ENCODE measurements at regions not wholly inside any gene's neighbourhood (a gene's known extent, or its start where the extent isn't known, plus 50 kb on each side); places are given as distances from the start of the nearest gene placed in this dataset.

DNA sequence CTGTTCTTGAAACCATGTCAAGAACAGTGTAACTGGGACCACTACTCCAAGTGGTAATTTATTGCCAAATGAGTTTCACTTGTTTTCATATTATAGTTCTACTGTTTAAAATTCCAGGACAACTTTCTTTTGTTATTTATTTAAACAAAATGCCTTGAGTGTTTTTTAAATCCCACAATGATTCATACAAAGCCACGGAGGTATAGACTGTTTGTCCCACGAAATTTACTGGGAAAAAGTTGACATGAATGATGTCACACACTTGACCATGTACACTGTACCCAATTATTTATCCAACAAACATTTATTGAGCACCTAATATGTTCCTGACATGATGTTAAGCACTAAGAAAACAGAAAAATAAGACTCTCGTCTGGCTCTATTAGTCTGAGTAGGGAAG lies 243.9 kb upstream of the SIX2 start:
- DNase-seq (ENCODE audit: extremely low spot score, unreplicated experiment) = no peak
- Mint-ChIP-seq H3K4me3 (ENCODE audit: unreplicated experiment) (no peak overlapping the region), H3K36me3 (ENCODE audit: unreplicated experiment) (no peaks in the 10 kb centered on the region), H3K4me1 (ENCODE audit: unreplicated experiment) (peaks cover 65% of the 10 kb centered on the region), H3K9me3 (ENCODE audit: unreplicated experiment) (peaks cover 5% of the 10 kb centered on the region), H3K27me3 (ENCODE audit: unreplicated experiment) (no peaks in the 10 kb centered on the region), H3K27ac (ENCODE audit: unreplicated experiment) (peak overlapping the region; percentile 82)
- TF ChIP-seq, protein P1, sequence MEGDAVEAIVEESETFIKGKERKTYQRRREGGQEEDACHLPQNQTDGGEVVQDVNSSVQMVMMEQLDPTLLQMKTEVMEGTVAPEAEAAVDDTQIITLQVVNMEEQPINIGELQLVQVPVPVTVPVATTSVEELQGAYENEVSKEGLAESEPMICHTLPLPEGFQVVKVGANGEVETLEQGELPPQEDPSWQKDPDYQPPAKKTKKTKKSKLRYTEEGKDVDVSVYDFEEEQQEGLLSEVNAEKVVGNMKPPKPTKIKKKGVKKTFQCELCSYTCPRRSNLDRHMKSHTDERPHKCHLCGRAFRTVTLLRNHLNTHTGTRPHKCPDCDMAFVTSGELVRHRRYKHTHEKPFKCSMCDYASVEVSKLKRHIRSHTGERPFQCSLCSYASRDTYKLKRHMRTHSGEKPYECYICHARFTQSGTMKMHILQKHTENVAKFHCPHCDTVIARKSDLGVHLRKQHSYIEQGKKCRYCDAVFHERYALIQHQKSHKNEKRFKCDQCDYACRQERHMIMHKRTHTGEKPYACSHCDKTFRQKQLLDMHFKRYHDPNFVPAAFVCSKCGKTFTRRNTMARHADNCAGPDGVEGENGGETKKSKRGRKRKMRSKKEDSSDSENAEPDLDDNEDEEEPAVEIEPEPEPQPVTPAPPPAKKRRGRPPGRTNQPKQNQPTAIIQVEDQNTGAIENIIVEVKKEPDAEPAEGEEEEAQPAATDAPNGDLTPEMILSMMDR (IDR thresholded peaks at IDR 0.05) = no peak

DNA sequence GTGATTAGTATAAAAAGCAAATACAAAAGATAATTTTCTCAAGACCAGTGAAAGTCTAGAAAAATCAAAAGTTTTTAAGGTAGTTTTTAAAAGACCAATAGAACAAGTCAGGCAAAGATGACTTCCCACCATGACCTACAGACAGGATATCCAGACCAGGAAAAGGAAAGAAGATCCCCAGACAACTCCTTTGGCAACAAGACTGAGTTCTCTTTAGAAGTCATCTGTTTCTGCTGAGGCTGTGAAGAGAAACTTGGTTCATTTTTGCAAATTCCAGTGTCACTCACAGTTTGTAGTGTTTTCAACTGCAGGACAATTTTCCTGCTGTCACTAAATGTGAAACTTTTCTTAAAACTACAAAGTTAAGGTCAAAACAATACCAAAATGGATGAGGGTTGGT lies 240.9 kb upstream of the SIX2 start:
- Mint-ChIP-seq H3K4me3 (ENCODE audit: unreplicated experiment) (no peak overlapping the region), H3K27me3 (ENCODE audit: unreplicated experiment) (no peaks in the 10 kb centered on the region), H3K36me3 (ENCODE audit: unreplicated experiment) (no peaks in the 10 kb centered on the region), H3K9me3 (ENCODE audit: unreplicated experiment) (peaks cover 5% of the 10 kb centered on the region), H3K4me1 (ENCODE audit: unreplicated experiment) (peaks cover 35% of the 10 kb centered on the region), H3K27ac (ENCODE audit: unreplicated experiment) (peak overlapping the region; percentile 3)
- TF ChIP-seq, protein P1 (IDR thresholded peaks at IDR 0.05) = no peak
- no peak for DNase-seq (ENCODE audit: extremely low spot score, unreplicated experiment)

DNA sequence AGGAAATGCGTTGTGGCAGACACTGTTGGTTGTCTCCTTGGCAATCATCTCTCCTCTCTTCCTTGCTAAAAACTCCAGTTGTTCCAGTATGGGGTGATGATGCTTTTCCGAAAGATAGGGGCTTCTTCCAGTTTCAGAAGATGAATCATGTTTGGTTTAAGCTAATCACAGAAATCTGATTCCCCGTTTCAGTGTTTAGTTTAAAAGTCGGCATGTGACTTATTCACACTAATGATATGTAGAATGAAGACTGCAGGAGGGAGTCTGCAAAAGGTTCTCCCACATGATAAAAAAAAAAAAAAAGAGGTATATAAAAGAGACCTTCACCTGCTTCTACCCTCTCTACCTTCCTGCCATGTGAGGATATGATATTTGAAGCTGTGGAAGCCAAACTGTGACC lies 239.0 kb upstream of the SIX2 start:
- Mint-ChIP-seq H3K9me3 (ENCODE audit: unreplicated experiment) (peaks cover 5% of the 10 kb centered on the region), H3K4me3 (ENCODE audit: unreplicated experiment) (no peak overlapping the region)

DNA sequence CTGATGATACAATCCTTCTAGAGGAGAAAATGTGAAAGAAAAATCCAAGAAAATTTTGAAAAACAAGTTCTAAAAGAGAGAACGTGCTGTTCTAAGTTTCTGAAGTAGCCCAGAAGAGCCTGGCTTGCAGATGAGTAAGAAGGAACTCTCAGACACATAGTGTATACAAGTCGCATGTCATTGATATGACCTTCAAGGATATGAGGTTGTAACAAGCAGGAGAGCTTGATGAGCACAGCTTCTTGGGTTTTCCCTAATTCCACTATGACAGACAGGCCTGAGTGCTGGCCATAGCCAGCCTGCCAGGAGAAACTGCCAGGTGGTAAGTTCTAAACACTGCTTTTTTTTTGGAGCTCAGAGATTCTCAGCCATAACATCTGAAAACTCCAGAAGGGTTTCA lies 235.7 kb upstream of the SIX2 start:
- H3K4me1 Mint-ChIP-seq (ENCODE audit: unreplicated experiment) = peaks cover 35% of the 10 kb centered on the region
- no peak overlapping the region for H3K27ac Mint-ChIP-seq (ENCODE audit: unreplicated experiment)
- no peak overlapping the region for H3K4me3 Mint-ChIP-seq (ENCODE audit: unreplicated experiment)
- H3K36me3 Mint-ChIP-seq (ENCODE audit: unreplicated experiment) = no peaks in the 10 kb centered on the region
- no peaks in the 10 kb centered on the region for H3K9me3 Mint-ChIP-seq (ENCODE audit: unreplicated experiment)
- TF ChIP-seq, protein P1 (IDR thresholded peaks at IDR 0.05) = no peak
- H3K27me3 Mint-ChIP-seq (ENCODE audit: unreplicated experiment) = no peaks in the 10 kb centered on the region
- DNase-seq (ENCODE audit: extremely low spot score, unreplicated experiment) = no peak

More for the DNA sequence above, 239.0 kb upstream of the SIX2 start:
- Mint-ChIP-seq H3K27me3 (ENCODE audit: unreplicated experiment) (no peaks in the 10 kb centered on the region), H3K27ac (ENCODE audit: unreplicated experiment) (no peak overlapping the region), H3K36me3 (ENCODE audit: unreplicated experiment) (no peaks in the 10 kb centered on the region), H3K4me1 (ENCODE audit: unreplicated experiment) (peaks cover 21% of the 10 kb centered on the region)
- no peak for DNase-seq (ENCODE audit: extremely low spot score, unreplicated experiment)
- TF ChIP-seq, protein P1 (IDR thresholded peaks at IDR 0.05) = no peak

DNA sequence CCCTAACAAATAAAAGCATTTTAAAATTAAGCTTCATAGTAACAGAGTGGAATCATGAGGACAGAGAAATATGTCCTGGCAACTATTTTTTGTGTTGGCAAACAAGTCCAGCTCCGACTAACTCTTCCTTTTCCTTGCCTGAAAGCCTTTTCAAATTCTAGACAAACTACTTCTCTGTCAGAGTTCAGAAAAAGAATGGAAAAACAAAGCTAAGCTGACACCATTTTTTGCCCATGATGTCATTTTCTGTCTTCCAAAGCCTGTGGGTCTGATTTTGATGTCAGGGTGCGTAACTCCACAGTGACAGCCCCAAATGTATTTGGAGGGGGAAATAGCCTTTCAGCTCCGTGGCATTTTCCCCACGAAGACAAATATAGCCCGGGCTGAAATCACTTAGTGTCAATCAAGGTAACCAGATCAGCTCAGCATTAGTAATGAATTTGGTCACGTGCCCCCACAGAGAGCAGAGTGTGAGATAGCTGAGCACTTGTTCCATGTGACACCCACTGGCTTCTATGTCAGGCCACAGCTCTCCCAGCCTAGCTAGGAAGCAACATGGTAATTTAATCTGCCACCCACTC lies 233.0 kb upstream of the SIX2 start:
- Mint-ChIP-seq H3K27ac (ENCODE audit: unreplicated experiment) (peak overlapping the region; percentile 97), H3K4me3 (ENCODE audit: unreplicated experiment) (no peak overlapping the region), H3K4me1 (ENCODE audit: unreplicated experiment) (peaks cover 53% of the 10 kb centered on the region), H3K9me3 (ENCODE audit: unreplicated experiment) (no peaks in the 10 kb centered on the region), H3K27me3 (ENCODE audit: unreplicated experiment) (no peaks in the 10 kb centered on the region), H3K36me3 (ENCODE audit: unreplicated experiment) (no peaks in the 10 kb centered on the region)
- TF ChIP-seq, protein P1 (IDR thresholded peaks at IDR 0.05) = no peak
- no peak for DNase-seq (ENCODE audit: extremely low spot score, unreplicated experiment)

All from osteocyte (in vitro differentiated cells).